ENCODE measurements at regions not wholly inside any gene's neighbourhood (a gene's known extent, or its start where the extent isn't known, plus 50 kb on each side); places are given as distances from the start of the nearest gene placed in this dataset.

GRCh38 chr3:76242886-76243753, 457.8 kb upstream of the ZNF717 start:
- no peak for DNase-seq (ENCODE audit: low read depth, low spot score)
- ChIA-PET POLR2A (no interaction called here), CTCF (no interaction called here)

GRCh38 chr3:76245073-76245472, 459.7 kb upstream of the ZNF717 start:
- no peak for DNase-seq (ENCODE audit: low read depth, low spot score)
- TF ChIP-seq CTCF (IDR thresholded peaks at IDR 0.05; ENCODE audit: insufficient read depth, low read length, missing control alignments), result no peak
- POLR2A ChIA-PET, result no interaction called here
- H3K4me3 ChIP-seq (ENCODE audit: low read depth, low read length), result no peak overlapping the region
- CTCF ChIA-PET, result no interaction called here

More at GRCh38 chr3:76242886-76243753, 457.8 kb upstream of the ZNF717 start:
- H3K4me3 ChIP-seq (ENCODE audit: low read depth, low read length), result no peak overlapping the region
- TF ChIP-seq CTCF (IDR thresholded peaks at IDR 0.05; ENCODE audit: insufficient read depth, low read length, missing control alignments), result no peak

- H3K4me3 ChIP-seq (ENCODE audit: low read depth, low read length), result no peak overlapping the region
- no peak for DNase-seq (ENCODE audit: low read depth, low spot score)
- ChIA-PET POLR2A (no interaction called here), CTCF (no interaction called here)
- TF ChIP-seq CTCF (IDR thresholded peaks at IDR 0.05; ENCODE audit: insufficient read depth, low read length, missing control alignments), result no peak
Measured at GRCh38 chr3:76245622-76246021, 460.3 kb upstream of the ZNF717 start.

GRCh38 chr3:76264496-76264895, 479.1 kb upstream of the ZNF717 start:
- no peak for DNase-seq (ENCODE audit: low read depth, low spot score)
- CTCF ChIA-PET, result no interaction called here
- TF ChIP-seq CTCF (IDR thresholded peaks at IDR 0.05; ENCODE audit: insufficient read depth, low read length, missing control alignments), result no peak
- POLR2A ChIA-PET, result no interaction called here
- H3K4me3 ChIP-seq (ENCODE audit: low read depth, low read length), result no peak overlapping the region

GRCh38 chr3:76264911-76265310, 479.6 kb upstream of the ZNF717 start:
- CTCF ChIA-PET, result no interaction called here
- POLR2A ChIA-PET, result no interaction called here
- DNase-seq (ENCODE audit: low read depth, low spot score), result no peak
- TF ChIP-seq CTCF (IDR thresholded peaks at IDR 0.05; ENCODE audit: insufficient read depth, low read length, missing control alignments), result no peak
- H3K4me3 ChIP-seq (ENCODE audit: low read depth, low read length), result no peak overlapping the region

- no peak overlapping the region for H3K4me3 ChIP-seq (ENCODE audit: low read depth, low read length)
- DNase-seq (ENCODE audit: low read depth, low spot score), result no peak
- POLR2A ChIA-PET, result no interaction called here
- no peak for TF ChIP-seq CTCF (IDR thresholded peaks at IDR 0.05; ENCODE audit: insufficient read depth, low read length, missing control alignments)
- CTCF ChIA-PET, result no interaction called here
Measured at GRCh38 chr3:76266511-76266910, 481.2 kb upstream of the ZNF717 start.

Data from AG04449 (cell line).